ENCODE measurements at regions not wholly inside any gene's neighbourhood (a gene's known extent, or its start where the extent isn't known, plus 50 kb on each side); places are given as distances from the start of the nearest gene placed in this dataset.

DNA sequence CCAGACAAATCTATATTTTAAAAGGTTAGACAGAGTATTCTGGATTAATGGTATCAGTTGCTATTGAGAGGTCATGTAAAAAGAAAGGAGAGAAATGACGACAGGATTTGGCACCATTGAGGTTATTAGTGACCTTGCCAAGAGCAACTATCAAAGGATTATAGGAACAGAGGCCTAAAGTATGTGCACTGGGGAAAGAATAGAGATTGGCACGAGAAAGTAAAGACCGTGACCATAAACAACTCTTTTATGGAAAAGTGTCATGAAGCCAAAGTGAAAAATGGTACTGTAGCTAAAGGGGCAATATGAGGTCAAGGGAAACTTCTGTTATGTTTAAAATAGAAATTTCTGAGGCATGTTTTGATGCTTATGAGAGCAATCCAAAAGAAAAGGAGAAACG is 115.2 kb upstream of the KIF2B start:
- H3K27me3 ChIP-seq (ENCODE audit: insufficient read depth): no peaks in the 10 kb centered on the region
- no peak overlapping the region for H3K4me3 ChIP-seq
- H3K4me2 ChIP-seq: no peak overlapping the region
- Mint-ChIP-seq H3K27me3 (ENCODE audit: insufficient read depth, low read depth, poor library complexity) (peaks cover 6% of the 10 kb centered on the region), H3K4me1 (no peaks in the 10 kb centered on the region), H3K36me3 (ENCODE audit: low read depth) (peaks cover 20% of the 10 kb centered on the region; the same call in 2 of the 3 replicates), H3K4me3 (no peak overlapping the region), H3K27ac (no peak overlapping the region), H3K9me3 (peaks cover 24% of the 10 kb centered on the region)
- H3K4me1 ChIP-seq (ENCODE audit: insufficient read depth): no peaks in the 10 kb centered on the region
- no peaks in the 10 kb centered on the region for H4K20me1 ChIP-seq (replicated peaks; ENCODE audit: insufficient read depth)
- no peak overlapping the region for H3K27ac ChIP-seq (ENCODE audit: low read depth)
- H2AFZ ChIP-seq: no peak overlapping the region
- H3K9me2 ChIP-seq (ENCODE audit: insufficient read depth): peaks cover 6% of the 10 kb centered on the region; the same call in 1 of the 2 replicates
- H3K79me2 ChIP-seq (replicated peaks; ENCODE audit: insufficient read depth): no peaks in the 10 kb centered on the region
- no peaks in the 10 kb centered on the region for H3F3A ChIP-seq (replicated peaks; ENCODE audit: low read depth)
- no peaks in the 10 kb centered on the region for H3K36me3 ChIP-seq (ENCODE audit: insufficient read depth)
- no peak for DNase-seq (ENCODE audit: low spot score)
- no peak for ATAC-seq
- TF ChIP-seq ZNF331 (CRISPR knock-in tag; IDR thresholded peaks at IDR 0.05; ENCODE audit: low read depth) (no peak), ZNF462 (CRISPR knock-in tag; IDR thresholded peaks at IDR 0.05) (no peak), STAT1 (IDR thresholded peaks at IDR 0.05; ENCODE audit: unreplicated experiment) (no peak), CREB1 (CRISPR knock-in tag; IDR thresholded peaks at IDR 0.05; ENCODE audit: low read depth) (no peak), JUNB (IDR thresholded peaks at IDR 0.05; ENCODE audit: unreplicated experiment) (no peak), CTCF (conservative IDR thresholded peaks at IDR 0.05; ENCODE audit: low read depth in 2 of 2) (no peak), ZNF114 (CRISPR knock-in tag; IDR thresholded peaks at IDR 0.05) (no peak), REST (IDR thresholded peaks at IDR 0.05; ENCODE audit: unreplicated experiment) (no peak), POLR2AphosphoS5 (IDR thresholded peaks at IDR 0.05; ENCODE audit: low read depth) (no peak)

All from GM23338 (cell line).